ENCODE measurements at regions not wholly inside any gene's neighbourhood (a gene's known extent, or its start where the extent isn't known, plus 50 kb on each side); places are given as distances from the start of the nearest gene placed in this dataset.
A peak's percentile ranks its signal among the peaks of the same experiment; 100 is the strongest.

DNA sequence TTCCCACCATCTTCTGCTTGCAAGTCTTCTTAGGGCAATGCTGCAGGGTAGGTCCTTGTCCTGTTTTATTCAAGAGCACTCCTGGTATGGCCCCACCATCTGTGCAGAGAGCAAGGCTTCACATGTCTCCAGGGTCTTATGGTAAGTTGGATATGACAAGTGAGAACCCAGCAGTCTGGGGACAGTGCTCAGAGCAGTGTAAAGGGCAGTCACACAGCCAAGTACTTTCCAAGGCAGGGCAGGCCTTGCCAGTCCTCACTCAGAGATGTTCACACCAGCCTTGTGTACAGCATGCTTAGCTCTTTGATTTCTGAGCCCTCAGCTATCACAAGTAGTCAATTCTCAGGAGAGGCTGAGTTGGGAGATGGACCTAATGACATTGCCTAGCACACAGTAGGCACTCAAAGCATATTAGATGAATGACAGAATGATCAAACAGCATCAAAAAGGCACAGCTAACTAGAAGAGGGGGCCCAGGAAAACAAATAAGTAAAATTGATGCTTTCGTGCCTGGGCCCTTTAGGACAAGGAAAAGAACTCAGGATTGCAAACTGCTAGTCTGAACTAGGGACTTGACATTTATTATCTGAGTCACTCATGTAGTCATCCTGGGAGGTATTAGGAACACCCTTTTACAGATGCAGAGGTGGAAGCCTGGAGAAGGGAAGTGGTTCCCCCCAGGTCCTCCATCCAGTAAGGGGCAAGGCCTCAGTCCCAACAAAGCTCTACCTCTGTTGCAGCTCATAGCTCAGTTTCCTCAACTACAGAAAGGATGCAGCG, 86.7 kb upstream of the CTAGE1 start:
- DNase-seq (no peak), ATAC-seq (peak; percentile 41)
- Histone ChIP-seq H3K27me3 (no peaks in the 10 kb centered on the region), H3K9me3 (no peaks in the 10 kb centered on the region), H3K4me1 (peaks cover 19% of the 10 kb centered on the region), H3K4me3 (no peak overlapping the region), H3K27ac (peak overlapping the region; percentile 43), H3K36me3 (no peaks in the 10 kb centered on the region)
- TF ChIP-seq, protein P1, sequence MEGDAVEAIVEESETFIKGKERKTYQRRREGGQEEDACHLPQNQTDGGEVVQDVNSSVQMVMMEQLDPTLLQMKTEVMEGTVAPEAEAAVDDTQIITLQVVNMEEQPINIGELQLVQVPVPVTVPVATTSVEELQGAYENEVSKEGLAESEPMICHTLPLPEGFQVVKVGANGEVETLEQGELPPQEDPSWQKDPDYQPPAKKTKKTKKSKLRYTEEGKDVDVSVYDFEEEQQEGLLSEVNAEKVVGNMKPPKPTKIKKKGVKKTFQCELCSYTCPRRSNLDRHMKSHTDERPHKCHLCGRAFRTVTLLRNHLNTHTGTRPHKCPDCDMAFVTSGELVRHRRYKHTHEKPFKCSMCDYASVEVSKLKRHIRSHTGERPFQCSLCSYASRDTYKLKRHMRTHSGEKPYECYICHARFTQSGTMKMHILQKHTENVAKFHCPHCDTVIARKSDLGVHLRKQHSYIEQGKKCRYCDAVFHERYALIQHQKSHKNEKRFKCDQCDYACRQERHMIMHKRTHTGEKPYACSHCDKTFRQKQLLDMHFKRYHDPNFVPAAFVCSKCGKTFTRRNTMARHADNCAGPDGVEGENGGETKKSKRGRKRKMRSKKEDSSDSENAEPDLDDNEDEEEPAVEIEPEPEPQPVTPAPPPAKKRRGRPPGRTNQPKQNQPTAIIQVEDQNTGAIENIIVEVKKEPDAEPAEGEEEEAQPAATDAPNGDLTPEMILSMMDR (IDR thresholded peaks at IDR 0.05), result no peak
- intact Hi-C loops (cut with DNase I), result no loop called here

DNA sequence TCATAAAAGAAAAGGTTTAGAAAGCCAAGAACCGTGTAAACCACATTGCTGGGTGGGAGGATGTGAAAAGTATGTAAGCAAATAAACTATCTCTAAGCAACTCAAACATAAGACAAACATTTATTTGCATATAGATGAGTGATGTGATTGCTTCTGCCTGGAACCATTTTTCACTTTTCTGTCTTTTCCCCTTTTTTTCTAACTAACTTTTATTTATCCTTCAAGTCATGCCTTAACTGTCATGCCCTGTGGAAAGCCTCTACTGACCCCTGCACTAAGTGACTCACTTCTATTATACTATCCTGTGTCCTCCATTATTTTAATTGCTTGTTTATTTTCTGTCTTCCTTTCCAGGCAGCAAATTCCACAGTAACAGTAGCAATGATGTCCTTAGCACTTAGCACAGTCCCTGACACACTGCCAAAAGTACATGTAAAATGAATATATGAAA, 87.5 kb upstream of the CTAGE1 start:
- H3K27ac ChIP-seq, result peak overlapping the region; percentile 43
- TF ChIP-seq, protein P1 (IDR thresholded peaks at IDR 0.05), result no peak
- intact Hi-C loops (cut with DNase I), result no loop called here

DNA sequence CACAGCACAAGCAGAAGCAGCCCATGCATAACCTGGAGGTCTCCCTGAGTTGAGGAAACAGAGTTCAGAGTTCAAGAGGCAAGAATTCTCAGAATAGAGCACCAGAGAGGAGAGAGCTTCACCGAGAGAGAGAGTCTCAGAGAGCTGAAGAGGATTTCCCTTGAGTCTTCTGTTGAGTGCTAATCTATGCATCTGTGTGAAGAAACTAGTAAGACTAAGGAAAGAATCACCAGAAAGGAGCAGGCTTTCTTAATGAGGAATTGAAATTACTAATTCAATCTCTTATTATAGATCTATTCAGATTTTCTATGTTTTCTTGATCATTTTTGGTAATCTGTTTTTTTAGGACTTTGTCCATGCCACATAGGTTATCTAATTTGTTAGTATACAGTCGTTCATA, 89.3 kb upstream of the CTAGE1 start:
- H3K27me3 ChIP-seq, result no peaks in the 10 kb centered on the region
- TF ChIP-seq, protein P1 (IDR thresholded peaks at IDR 0.05), result no peak
- H3K9me3 ChIP-seq, result no peaks in the 10 kb centered on the region
- no peaks in the 10 kb centered on the region for H3K36me3 ChIP-seq
- no peak overlapping the region for H3K4me3 ChIP-seq
- DNase-seq (no peak), ATAC-seq (no peak)
- H3K4me1 ChIP-seq, result peaks cover 19% of the 10 kb centered on the region
- no peak overlapping the region for H3K27ac ChIP-seq
- intact Hi-C loops (cut with DNase I), result no loop called here

More for the DNA sequence above, 87.5 kb upstream of the CTAGE1 start:
- Histone ChIP-seq H3K4me1 (peaks cover 19% of the 10 kb centered on the region), H3K9me3 (no peaks in the 10 kb centered on the region), H3K4me3 (no peak overlapping the region), H3K27me3 (no peaks in the 10 kb centered on the region), H3K36me3 (no peaks in the 10 kb centered on the region)
- no peak for DNase-seq
- ATAC-seq, result peak; percentile 27

DNA sequence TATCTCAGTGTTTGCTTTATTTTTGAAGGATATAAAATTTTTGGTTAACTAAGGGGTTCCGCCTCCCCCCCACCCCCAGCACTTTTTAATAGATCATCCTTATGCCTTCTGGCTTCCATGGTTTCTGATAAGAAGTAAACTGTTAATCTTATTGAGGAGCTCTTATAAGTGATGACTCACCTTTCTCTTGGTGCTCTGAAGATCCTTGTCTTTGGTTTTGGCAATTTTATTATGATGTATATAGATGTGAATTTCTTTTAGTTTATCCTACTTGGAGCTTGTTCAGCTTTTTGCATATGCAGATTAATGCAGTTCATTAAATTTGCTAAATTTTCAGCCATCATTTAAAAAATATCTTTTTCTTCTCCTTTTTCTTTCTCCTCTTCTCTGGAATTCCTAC, 91.7 kb upstream of the CTAGE1 start:
- no peak overlapping the region for H3K4me3 ChIP-seq
- H3K4me1 ChIP-seq, result peaks cover 10% of the 10 kb centered on the region
- no peak overlapping the region for H3K27ac ChIP-seq
- no peak for ATAC-seq
- TF ChIP-seq, protein P1 (IDR thresholded peaks at IDR 0.05), result no peak
- no peaks in the 10 kb centered on the region for H3K9me3 ChIP-seq
- no peaks in the 10 kb centered on the region for H3K36me3 ChIP-seq
- no peaks in the 10 kb centered on the region for H3K27me3 ChIP-seq
- DNase-seq, result no peak
- intact Hi-C loops (cut with DNase I), result no loop called here

DNA sequence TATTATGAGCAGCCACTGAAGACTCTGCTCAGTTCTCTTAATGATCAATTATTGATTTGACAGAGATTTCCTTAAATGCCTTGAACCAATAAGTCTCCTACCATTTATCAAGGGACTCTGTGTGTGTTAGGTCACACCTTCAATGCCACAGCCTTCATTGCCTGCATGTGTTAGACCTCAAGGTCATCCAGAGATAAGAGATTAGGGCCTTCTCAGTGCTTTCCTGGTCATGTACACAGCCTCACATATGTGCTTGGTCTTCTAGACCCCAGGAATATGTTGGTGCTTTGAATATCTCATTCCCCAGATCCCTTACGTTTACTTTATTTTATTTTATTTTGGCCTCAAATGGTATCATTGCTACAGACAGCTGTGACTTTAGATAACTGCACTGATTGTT, 93.0 kb upstream of the CTAGE1 start:
- intact Hi-C loops (cut with DNase I), result no loop called here
- no peaks in the 10 kb centered on the region for H3K27me3 ChIP-seq
- ATAC-seq, result no peak
- H3K27ac ChIP-seq, result no peak overlapping the region
- no peaks in the 10 kb centered on the region for H3K9me3 ChIP-seq
- H3K36me3 ChIP-seq, result no peaks in the 10 kb centered on the region
- no peak for DNase-seq
- TF ChIP-seq, protein P1 (IDR thresholded peaks at IDR 0.05), result no peak
- no peaks in the 10 kb centered on the region for H3K4me1 ChIP-seq
- no peak overlapping the region for H3K4me3 ChIP-seq

All from upper lobe of right lung (tissue), 1 donor.